ENCODE measurements at regions not wholly inside any gene's neighbourhood (a gene's known extent, or its start where the extent isn't known, plus 50 kb on each side); places are given as distances from the start of the nearest gene placed in this dataset.

GRCh38 chr14:66137081-66137480 is 349.1 kb upstream of the CCDC196 start:
- H3K27ac ChIP-seq, result no peak overlapping the region
- DNase-seq (ENCODE audit: low read depth, low spot score), result no peak

- no peak for DNase-seq (ENCODE audit: low read depth, low spot score)
- H3K27ac ChIP-seq, result no peak overlapping the region
These were observed 346.7 kb upstream of the CCDC196 start for GRCh38 chr14:66139432-66139831.

GRCh38 chr14:66140213-66140918 is 345.8 kb upstream of the CCDC196 start:
- no peak overlapping the region for H3K27ac ChIP-seq
- DNase-seq (ENCODE audit: low read depth, low spot score), result no peak

- no peak for DNase-seq (ENCODE audit: low read depth, low spot score)
- no peak overlapping the region for H3K27ac ChIP-seq
These were observed 345.2 kb upstream of the CCDC196 start for GRCh38 chr14:66140963-66141362.

GRCh38 chr14:66141733-66142132 is 344.4 kb upstream of the CCDC196 start:
- no peak overlapping the region for H3K27ac ChIP-seq
- no peak for DNase-seq (ENCODE audit: low read depth, low spot score)

- DNase-seq (ENCODE audit: low read depth, low spot score), result no peak
- H3K27ac ChIP-seq, result no peak overlapping the region
These were observed 342.6 kb upstream of the CCDC196 start for GRCh38 chr14:66143387-66144112.

GRCh38 chr14:66152302-66152701 is 333.9 kb upstream of the CCDC196 start:
- no peak for DNase-seq (ENCODE audit: low read depth, low spot score)

GRCh38 chr14:66152747-66153146 is 333.4 kb upstream of the CCDC196 start:
- no peak for DNase-seq (ENCODE audit: low read depth, low spot score)
- no peak overlapping the region for H3K27ac ChIP-seq

More at GRCh38 chr14:66152302-66152701, 333.9 kb upstream of the CCDC196 start:
- no peak overlapping the region for H3K27ac ChIP-seq

GRCh38 chr14:66163023-66163422 is 323.1 kb upstream of the CCDC196 start:
- no peak overlapping the region for H3K27ac ChIP-seq
- no peak for DNase-seq (ENCODE audit: low read depth, low spot score)

GRCh38 chr14:66165337-66165736 is 320.8 kb upstream of the CCDC196 start:
- no peak for DNase-seq (ENCODE audit: low read depth, low spot score)
- no peak overlapping the region for H3K27ac ChIP-seq

GRCh38 chr14:66174453-66174891 is 311.7 kb upstream of the CCDC196 start:
- H3K27ac ChIP-seq, result no peak overlapping the region
- no peak for DNase-seq (ENCODE audit: low read depth, low spot score)

- no peak overlapping the region for H3K27ac ChIP-seq
- no peak for DNase-seq (ENCODE audit: low read depth, low spot score)
These were observed 308.2 kb upstream of the CCDC196 start for GRCh38 chr14:66177935-66178334.

GRCh38 chr14:66196670-66197069 is 289.5 kb upstream of the CCDC196 start:
- H3K27ac ChIP-seq, result no peak overlapping the region
- no peak for DNase-seq (ENCODE audit: low read depth, low spot score)

GRCh38 chr14:66197276-66197675 is 288.9 kb upstream of the CCDC196 start:
- H3K27ac ChIP-seq, result no peak overlapping the region
- DNase-seq (ENCODE audit: low read depth, low spot score), result no peak

GRCh38 chr14:66206554-66206953 is 279.6 kb upstream of the CCDC196 start:
- no peak overlapping the region for H3K27ac ChIP-seq
- no peak for DNase-seq (ENCODE audit: low read depth, low spot score)

- H3K27ac ChIP-seq, result no peak overlapping the region
- no peak for DNase-seq (ENCODE audit: low read depth, low spot score)
These were observed 269.4 kb upstream of the CCDC196 start for GRCh38 chr14:66216763-66217162.

GRCh38 chr14:66219886-66220285 is 266.3 kb upstream of the CCDC196 start:
- H3K27ac ChIP-seq, result no peak overlapping the region
- DNase-seq (ENCODE audit: low read depth, low spot score), result no peak

GRCh38 chr14:66224492-66225178 is 261.5 kb upstream of the CCDC196 start:
- no peak overlapping the region for H3K27ac ChIP-seq
- DNase-seq (ENCODE audit: low read depth, low spot score), result no peak

GRCh38 chr14:66225337-66225736 is 260.8 kb upstream of the CCDC196 start:
- no peak for DNase-seq (ENCODE audit: low read depth, low spot score)
- no peak overlapping the region for H3K27ac ChIP-seq

GRCh38 chr14:66228267-66228970 is 257.8 kb upstream of the CCDC196 start:
- peak; percentile 53 for DNase-seq (ENCODE audit: low read depth, low spot score)
- peak overlapping the region; percentile 39 for H3K27ac ChIP-seq

GRCh38 chr14:66231820-66232219 is 254.4 kb upstream of the CCDC196 start:
- no peak overlapping the region for H3K27ac ChIP-seq
- DNase-seq (ENCODE audit: low read depth, low spot score), result no peak

All from epithelial cell of prostate (primary cell).